ENCODE measurements at regions not wholly inside any gene's neighbourhood (a gene's known extent, or its start where the extent isn't known, plus 50 kb on each side); places are given as distances from the start of the nearest gene placed in this dataset.
A peak's percentile ranks its signal among the peaks of the same experiment; 100 is the strongest.
"Not testable (repeated sequence)": the region's sequence is repeated elsewhere in the genome, so short reads cannot be mapped to it uniquely, and the experiment has no call there.

DNA sequence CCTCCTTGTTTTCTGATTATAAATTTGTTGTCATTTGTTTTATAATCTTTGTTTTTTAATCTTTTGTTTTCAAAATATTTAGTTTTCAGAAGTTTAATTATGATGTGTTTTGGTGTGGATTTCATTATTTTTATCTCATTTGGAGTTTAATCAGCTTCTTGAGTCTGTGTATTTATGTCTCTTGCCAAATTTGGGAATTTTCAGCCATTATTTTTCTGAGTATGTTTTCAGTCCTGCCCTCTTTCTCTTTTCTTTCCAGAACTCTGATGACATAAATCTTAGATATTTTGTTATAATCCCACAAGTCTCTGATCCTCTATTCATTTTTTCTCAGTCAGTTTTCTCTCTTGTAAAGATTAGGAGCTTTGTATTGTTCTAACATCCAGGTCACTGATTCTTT is 89.8 kb downstream of the RHOU start:
- no peak for DNase-seq

DNA sequence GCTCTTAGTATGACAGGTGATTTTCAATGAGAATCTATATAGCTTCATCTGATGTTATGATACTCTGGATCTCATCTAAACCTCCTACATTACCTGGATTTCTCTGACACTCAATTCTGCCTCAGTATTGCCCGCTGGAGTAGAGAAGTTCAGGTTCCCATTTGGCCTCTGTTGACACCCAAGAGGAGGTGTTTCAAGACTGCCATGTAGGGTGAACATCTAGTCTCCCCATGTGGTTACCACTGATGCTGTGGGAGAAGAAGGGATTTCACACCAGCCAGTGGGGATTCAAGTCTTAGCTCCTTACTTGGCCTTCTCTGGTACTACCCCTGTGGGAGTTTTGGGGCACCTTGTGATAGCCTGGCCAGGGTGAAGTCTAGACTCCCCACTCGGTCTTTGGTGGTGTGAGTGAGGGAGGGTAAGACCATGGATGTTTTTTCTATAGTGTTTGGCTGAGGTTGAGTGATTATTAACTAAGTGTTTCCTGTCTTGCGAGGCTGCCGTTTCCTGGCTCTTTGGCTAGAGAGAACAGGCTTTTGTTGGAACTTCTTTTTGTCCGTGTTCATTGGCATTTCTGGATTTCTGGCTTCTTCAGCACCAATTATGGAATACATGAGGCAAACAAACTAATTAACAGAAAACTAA is 90.7 kb downstream of the RHOU start:
- DNase-seq: no peak

- no peak for DNase-seq
Measured at GRCh38 chr1:228827019-228827418, 91.7 kb downstream of the RHOU start.

DNA sequence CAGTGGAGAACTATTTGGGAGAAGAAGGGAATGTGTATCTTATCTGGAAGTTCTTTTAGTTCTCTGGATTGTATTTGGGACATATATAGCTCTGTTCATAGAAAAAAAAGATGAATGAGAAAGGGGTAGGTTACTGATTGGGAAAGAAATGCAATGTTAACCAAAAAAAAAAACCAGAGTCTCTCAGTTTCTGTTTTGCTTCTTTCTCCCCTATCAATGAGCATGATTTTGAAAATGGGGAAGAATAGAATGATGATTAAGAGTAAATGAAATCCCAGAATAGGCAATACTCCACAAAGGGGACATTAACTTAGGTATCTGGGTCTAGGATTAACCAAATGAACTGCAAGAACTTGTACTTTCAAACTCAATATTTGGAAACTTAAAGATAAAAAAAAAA is 92.9 kb downstream of the RHOU start:
- no peak for DNase-seq

DNA sequence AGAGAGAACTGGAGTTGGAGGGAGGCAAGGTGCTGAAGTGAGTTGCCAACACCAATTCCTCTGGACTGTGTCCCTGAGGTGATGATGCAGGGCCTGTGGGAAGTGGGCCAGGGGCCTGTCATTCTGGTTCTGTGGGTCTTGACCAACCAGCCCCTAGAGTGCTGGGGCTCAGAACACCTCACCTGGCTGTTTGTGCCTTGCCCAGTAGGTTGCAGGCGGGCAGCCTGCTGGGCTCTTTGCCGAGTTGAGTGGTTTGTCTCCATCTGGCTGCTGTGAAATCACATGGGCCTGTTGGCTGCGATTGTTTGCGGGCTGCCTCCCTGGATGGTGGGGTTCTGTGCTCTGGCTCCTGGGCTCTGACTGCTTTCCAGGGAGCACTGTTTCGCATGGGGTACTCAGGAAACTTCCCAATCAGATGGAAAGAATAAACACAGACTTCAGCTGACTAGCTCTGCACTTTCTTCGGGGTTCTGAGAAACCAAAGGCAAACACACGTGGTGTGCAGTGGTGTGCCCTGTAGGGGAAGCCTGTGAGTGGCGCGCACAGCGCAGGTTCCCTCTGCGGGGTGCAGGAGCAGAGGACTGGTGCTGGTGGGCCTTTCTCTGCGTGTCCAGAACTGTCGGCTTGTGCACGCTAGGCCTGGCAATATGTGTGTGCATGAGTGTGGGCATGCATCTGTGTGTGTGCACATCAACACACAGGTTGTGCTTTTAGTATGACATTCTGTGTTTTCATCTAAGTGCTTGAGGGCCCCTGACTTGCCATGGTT is 95.1 kb downstream of the RHOU start:
- peak; percentile 48 to 81 for DNase-seq

GRCh38 chr1:228830954-228831481 is 95.7 kb downstream of the RHOU start:
- no peak for DNase-seq

DNA sequence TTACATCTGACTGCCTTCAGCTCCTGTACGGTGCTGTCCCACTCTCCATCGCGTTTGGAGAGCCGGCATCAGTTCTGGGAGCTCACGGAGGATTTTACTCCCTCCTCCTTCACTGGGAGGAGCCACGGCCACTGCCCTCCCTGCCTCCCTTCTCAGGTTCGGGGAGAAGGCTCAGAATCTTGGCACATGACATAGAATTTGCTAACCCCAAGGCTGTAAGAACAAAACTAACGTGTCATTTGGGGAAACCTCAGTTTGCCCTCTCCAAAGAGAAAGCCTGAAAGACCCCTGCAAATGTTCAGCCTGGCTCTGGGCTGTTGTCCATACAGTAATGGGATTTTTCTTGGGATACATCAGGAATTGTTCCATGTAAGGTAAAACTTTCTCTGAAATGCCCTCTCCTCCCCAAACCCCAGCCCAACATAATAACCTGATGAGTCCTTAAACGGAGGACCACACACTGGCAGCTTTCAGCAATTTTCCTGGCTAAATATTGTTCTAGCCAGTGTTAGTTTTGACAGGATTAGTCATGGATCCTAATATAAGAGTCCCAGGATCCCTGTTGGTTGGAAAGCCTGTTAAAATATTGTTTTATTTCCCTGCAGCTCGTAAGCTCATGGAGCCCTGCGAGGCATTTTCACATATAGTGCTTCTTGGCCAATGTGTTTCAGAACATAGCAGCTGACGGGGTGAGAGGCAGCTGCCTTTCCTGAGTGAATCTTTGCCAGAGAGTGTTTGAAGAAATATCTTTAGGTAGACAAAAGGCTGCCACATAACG is 98.8 kb downstream of the RHOU start:
- DNase-seq: no peak

DNA sequence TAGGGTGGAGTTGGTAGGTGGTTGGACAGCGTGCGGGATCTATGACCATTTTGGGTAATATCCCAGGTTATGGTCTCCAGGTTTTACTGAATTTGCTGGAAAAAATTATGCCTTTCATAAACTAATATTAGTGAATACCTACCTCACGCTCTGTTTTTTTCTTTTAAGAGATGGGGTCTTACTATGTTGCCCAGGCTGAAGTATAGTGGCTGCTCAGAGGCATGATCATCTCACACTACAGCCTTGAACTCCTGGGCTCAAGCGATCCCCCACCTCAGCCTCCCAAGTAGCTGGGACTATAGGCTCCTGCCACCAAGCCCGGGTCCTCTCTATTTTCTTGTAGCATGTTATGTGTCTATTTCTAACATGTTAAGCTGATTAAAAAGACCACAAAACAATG is 100.2 kb downstream of the RHOU start:
- DNase-seq: no peak

GRCh38 chr1:228835911-228836310 is 100.6 kb downstream of the RHOU start:
- no peak for DNase-seq

DNA sequence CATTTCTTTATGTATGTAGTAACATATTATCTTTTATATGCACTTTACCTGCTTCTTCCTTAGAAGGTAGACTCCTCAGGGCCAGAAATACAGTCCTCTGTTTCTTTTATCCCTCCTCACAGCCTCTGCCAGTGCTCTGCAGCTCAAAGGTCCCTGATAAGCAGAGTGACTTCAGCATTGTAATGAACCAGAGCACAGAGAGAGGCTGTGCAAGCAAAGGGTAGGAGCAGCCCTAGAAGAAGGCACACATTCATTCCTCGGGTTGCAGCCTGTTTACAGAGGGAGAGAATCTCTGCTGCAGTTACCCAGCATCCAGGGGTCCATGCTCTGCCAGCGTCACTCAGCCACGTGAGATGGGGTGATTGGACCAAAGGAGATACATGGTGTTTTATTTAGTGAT is 101.1 kb downstream of the RHOU start:
- DNase-seq: no peak

GRCh38 chr1:228837032-228837431 is 101.8 kb downstream of the RHOU start:
- no peak for DNase-seq

DNA sequence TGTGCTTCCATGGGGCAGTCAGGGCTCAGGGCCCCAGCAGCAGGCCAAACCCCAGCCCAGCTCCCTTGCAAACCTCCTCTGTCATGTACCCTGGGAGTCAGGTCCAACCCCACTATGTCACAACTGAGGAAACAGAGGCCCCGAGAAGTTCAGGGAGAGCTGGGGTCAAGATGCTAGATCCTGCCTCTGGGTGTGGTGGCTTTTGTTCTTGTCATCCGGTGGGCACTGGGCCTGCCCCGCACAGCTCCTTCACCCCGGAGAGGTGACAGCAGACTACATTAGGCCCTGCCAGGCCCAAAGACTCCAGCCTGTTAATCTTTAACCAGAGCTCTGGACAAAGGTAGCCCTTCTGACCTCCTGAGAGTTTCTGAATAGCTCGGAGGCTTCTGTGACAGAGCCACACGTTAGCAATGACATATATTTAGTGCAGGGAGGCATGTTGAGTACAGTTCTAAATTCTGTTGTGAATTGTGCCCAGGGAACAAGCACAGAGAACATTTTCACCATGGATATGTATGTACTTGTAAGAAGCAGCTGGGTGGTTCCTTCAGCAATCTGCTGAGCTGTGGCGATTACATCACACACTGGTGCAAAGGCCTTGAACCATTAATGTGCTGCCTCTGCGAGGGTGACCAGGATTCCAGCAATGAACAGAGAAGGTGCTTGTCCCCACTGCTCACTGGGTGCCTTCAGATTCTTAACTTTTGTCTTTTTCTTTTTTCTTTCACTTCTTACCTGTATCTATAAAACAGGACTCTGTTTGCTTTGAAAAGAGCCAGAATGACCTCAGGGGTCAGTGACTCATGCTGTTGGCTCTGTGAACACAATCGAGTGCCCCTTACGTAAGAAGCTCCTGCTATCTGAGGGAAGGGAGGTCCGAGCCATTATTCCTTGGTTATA is 102.8 kb downstream of the RHOU start:
- DNase-seq: no peak

DNA sequence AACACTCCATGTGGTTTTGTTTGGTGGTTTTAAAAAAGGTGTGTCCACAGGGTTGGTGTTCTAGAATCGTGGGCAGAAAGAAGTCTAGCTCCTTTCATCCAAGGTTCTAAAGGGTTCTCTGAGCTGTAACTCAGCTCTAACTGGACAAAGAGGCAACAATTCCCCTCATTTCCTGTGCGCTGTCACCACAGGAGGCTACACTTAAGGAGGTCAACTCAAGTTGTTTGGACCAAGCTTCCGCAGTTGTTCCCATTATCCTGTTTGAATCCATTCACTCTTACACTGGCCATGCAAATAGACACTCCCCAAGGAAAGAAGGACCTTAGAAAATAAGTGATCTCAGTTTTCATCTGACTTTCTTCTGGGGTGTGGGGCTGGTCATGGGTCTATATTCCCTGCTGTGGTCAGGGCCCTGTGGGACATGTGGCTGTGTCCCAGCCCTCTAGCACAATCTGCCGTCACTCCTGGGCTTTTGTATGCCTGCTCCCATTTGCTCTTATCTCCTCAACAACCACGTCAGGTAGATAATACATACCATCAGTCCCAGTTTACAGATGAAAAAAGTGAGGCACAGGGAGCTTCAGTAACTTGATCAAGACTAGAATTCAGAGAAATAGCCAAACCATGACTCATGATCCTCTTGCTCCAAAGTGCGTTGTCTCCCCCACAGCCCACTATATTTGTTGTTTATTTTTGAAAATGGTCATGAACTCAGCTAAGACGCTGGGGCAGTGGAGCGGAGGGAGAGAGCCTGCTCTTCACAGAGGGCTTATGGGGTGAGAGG is 103.6 kb downstream of the RHOU start:
- no peak for DNase-seq

DNA sequence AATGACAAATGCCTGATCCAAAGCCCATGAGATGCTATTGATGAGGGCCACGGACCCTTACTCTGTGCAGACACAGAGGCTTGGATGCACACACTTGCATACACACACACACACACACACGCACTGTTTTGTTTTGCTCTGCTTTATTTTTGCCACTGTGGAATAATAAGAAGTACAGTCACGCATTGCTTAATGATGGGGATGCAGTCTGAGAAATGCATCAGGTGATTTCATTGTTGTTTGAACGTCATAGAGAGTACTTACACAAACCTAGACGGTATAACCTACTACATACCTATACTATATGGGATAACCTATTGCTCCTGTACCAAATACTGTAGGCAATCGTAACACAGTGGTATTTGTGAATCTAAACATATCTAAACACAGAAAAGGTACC is 104.4 kb downstream of the RHOU start:
- DNase-seq: no peak

GRCh38 chr1:228841632-228842031 is 106.4 kb downstream of the RHOU start:
- peak; percentile 18 to 76 for DNase-seq

DNA sequence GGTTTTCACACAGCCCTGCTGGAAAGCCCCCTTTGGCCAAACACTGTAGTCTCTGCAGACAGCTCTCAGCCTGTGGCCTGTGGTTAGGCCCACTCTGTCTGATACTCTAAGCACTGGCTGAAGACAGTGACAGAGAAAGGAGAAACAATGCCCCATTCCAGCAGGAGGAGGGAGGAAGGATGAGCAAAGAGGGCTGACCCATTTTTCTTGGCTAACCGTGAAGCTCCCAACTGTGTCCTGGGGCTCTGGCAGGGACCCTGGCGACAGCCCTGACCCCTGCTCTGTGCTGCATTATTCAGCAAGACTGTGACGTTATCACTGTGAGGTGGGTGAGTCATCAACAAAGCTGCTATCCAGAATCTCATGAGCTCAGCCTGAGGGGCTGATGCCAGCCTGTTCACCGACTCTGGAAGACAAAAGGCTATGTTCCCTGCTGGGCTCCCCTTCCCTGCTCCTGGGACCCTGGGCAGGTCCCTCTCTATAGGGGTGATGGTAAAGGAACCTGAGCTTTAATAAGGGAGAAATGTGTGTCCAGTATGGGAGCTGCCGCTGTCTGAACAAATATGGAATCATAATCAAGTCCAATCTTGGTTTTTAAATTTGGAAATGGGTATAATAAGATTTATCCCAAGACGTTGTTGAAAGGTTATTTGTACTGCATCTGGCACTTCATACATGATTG is 107.0 kb downstream of the RHOU start:
- DNase-seq: peak in 1 of 2 experiments; percentile 26

DNA sequence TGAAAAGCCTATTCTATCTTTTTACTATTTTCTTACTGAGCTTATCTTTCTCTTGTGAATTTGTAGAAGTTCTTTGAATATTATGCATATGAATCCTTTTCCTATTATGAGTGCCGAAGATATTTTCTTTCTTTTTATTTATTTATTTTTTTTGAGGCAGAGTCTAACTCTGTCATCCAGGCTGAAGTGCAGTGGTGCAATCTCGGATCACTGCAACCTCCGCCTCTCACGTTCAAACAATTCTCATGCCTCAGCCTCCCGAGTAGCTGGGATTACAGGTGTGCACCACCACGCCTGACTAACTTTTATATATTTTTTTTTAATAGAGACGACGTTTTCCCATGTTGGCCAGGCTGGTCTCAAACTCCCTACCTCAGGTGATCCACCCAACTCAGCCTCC is 109.8 kb downstream of the RHOU start:
- no peak for DNase-seq

GRCh38 chr1:228846952-228847351 is 111.7 kb downstream of the RHOU start:
- DNase-seq: no peak

DNA sequence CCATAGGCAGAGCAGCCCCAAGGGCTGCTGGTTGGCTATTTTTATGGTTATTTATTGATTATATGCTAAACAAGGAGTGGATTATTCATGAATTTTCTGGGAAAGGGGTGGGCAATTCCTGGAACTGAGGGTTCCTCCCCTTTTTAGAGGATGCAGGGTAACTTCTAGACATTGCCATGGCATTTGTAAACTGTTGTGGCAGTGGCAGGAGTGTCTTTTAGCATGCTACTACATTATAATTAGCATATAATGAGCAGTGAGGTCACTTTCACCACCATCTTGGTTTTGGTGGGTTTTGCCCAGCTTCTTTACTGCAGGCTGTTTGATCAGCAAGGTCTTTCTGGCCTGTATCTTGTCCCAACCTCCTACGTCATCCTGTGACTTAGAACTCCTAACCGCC is 112.2 kb downstream of the RHOU start:
- not testable (repeated sequence) for DNase-seq

GRCh38 chr1:228848406-228848805 is 113.1 kb downstream of the RHOU start:
- no peak for DNase-seq

DNA sequence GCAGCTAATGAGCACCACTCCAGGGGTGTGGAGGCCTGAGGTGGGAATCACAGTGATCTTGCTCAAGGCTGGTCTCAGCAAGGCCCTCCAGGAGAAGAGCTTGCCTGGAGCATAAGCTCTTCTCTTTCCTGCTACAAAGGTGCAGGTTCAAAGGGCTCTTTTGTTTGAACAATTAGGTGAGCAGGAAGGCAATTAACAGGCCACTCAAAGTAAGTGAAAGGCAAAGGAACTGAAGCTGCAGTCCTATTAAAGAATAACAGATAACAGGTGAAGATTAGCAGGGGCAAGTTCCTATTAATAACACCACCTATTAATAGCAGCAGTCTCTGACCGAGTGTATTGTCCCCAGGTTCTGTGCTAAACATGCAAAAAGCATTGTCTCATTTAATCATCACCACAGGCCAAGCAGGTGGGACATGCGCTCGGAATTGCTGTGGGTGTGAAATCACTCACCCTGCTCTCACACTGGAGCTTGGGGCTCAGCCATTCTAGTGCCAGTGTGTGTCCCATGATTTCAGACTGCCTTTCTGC is 113.8 kb downstream of the RHOU start:
- no peak for DNase-seq
